ENCODE measurements at regions not wholly inside any gene's neighbourhood (a gene's known extent, or its start where the extent isn't known, plus 50 kb on each side); places are given as distances from the start of the nearest gene placed in this dataset.

DNA sequence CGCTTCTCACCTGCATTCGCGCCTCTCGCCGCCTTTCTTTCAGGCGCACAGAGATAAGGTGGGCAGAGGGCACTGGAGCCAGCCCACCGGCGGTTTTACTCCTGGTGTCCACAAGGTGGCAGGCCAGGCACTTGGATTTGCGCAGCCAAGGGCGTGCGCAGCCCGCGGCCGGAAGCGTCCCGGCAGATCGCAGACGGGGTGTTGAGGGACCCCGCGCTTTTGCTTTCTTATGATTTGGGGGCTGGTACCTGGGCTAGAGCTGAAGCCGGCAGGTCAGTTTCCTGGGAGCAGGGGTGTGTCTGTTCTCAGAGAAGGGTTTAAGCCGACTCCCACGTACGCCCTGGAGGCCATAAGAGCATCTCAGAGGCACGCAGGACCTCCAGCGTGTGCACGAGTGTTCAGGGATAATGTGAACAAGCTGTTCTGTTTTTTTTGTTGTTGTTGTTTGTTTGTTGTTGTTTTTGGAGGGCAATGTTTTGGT, 305.6 kb upstream of the CXCR4 start:
- Histone ChIP-seq H3K27ac (replicated peaks) (no peak overlapping the region), H3K4me3 (replicated peaks; ENCODE audit: insufficient read depth, low read length) (peak overlapping the region; percentile 42), H3K27me3 (ENCODE audit: insufficient read depth, poor library complexity, severe bottlenecking) (peaks cover 24% of the 10 kb centered on the region)
- TF ChIP-seq, protein P1, sequence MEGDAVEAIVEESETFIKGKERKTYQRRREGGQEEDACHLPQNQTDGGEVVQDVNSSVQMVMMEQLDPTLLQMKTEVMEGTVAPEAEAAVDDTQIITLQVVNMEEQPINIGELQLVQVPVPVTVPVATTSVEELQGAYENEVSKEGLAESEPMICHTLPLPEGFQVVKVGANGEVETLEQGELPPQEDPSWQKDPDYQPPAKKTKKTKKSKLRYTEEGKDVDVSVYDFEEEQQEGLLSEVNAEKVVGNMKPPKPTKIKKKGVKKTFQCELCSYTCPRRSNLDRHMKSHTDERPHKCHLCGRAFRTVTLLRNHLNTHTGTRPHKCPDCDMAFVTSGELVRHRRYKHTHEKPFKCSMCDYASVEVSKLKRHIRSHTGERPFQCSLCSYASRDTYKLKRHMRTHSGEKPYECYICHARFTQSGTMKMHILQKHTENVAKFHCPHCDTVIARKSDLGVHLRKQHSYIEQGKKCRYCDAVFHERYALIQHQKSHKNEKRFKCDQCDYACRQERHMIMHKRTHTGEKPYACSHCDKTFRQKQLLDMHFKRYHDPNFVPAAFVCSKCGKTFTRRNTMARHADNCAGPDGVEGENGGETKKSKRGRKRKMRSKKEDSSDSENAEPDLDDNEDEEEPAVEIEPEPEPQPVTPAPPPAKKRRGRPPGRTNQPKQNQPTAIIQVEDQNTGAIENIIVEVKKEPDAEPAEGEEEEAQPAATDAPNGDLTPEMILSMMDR (IDR thresholded peaks at IDR 0.05; ENCODE audit: insufficient read depth, low read length): peak; percentile 37
- TF ChIP-seq POLR2AphosphoS5 (IDR thresholded peaks at IDR 0.05; ENCODE audit: low read depth): no peak
- DNase-seq (ENCODE audit: low read depth in 1 of 2, low spot score in 1 of 2): peak; percentile 31 to 60

DNA sequence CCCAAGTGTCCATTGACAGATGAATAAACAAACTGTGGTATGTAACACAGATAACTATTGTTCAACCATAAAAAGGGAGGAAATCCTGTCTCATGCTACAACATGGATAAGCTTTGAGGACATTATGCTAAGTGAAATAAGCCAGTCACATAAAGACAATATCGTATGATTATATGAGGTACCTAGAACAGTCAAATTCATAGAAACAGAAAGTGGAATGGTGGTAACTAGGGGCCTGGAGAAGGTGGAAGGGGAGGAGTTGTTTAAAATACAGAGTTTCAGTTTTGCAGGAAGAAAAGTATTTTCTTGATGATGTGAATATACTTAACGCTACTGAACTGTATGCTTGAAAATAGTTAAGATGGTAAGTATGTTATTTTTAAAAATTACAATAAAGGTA, 304.6 kb upstream of the CXCR4 start:
- no peak for DNase-seq (ENCODE audit: low read depth in 1 of 2, low spot score in 1 of 2)
- no peak overlapping the region for H3K27ac ChIP-seq (replicated peaks)
- TF ChIP-seq POLR2AphosphoS5 (IDR thresholded peaks at IDR 0.05; ENCODE audit: low read depth) (no peak), GABPA (IDR thresholded peaks at IDR 0.05; ENCODE audit: low read depth) (no peak), SPI1 (IDR thresholded peaks at IDR 0.05; ENCODE audit: borderline replicate concordance, low read depth) (no peak)
- TF ChIP-seq, protein P2, sequence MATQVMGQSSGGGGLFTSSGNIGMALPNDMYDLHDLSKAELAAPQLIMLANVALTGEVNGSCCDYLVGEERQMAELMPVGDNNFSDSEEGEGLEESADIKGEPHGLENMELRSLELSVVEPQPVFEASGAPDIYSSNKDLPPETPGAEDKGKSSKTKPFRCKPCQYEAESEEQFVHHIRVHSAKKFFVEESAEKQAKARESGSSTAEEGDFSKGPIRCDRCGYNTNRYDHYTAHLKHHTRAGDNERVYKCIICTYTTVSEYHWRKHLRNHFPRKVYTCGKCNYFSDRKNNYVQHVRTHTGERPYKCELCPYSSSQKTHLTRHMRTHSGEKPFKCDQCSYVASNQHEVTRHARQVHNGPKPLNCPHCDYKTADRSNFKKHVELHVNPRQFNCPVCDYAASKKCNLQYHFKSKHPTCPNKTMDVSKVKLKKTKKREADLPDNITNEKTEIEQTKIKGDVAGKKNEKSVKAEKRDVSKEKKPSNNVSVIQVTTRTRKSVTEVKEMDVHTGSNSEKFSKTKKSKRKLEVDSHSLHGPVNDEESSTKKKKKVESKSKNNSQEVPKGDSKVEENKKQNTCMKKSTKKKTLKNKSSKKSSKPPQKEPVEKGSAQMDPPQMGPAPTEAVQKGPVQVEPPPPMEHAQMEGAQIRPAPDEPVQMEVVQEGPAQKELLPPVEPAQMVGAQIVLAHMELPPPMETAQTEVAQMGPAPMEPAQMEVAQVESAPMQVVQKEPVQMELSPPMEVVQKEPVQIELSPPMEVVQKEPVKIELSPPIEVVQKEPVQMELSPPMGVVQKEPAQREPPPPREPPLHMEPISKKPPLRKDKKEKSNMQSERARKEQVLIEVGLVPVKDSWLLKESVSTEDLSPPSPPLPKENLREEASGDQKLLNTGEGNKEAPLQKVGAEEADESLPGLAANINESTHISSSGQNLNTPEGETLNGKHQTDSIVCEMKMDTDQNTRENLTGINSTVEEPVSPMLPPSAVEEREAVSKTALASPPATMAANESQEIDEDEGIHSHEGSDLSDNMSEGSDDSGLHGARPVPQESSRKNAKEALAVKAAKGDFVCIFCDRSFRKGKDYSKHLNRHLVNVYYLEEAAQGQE (IDR thresholded peaks at IDR 0.05; ENCODE audit: insufficient replicate concordance, low read depth): no peak
- TF ChIP-seq, protein P1 (IDR thresholded peaks at IDR 0.05; ENCODE audit: insufficient read depth, low read length): no peak
- peaks cover 26% of the 10 kb centered on the region for H3K27me3 ChIP-seq (ENCODE audit: insufficient read depth, poor library complexity, severe bottlenecking)
- no peak overlapping the region for H3K4me3 ChIP-seq (replicated peaks; ENCODE audit: insufficient read depth, low read length)

DNA sequence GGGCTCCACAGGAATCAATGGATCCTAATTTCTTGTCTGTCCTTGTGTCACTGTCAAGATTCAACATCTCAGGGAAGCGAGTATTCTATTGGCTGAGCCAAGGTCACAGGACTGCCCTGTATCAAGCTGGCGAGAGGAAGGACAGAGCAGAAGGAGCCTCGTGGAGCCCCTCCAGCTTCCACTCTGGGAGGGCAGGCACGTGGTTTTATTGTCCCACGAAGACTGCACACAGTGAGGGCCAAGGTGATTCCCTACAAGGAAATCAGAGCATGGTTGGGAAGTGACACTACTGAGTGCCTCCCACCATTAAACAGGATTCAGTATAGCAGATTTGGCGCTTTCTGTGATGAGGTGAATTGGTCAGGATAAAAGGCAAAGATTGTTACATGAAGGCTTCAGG, 302.4 kb upstream of the CXCR4 start:
- H3K27me3 ChIP-seq (ENCODE audit: insufficient read depth, poor library complexity, severe bottlenecking): peaks cover 15% of the 10 kb centered on the region
- H3K4me3 ChIP-seq (replicated peaks; ENCODE audit: insufficient read depth, low read length): no peak overlapping the region
- H3K27ac ChIP-seq (replicated peaks): no peak overlapping the region
- TF ChIP-seq, protein P1 (IDR thresholded peaks at IDR 0.05; ENCODE audit: insufficient read depth, low read length): no peak
- TF ChIP-seq SPI1 (IDR thresholded peaks at IDR 0.05; ENCODE audit: borderline replicate concordance, low read depth) (no peak), POLR2AphosphoS5 (IDR thresholded peaks at IDR 0.05; ENCODE audit: low read depth) (no peak), GABPA (IDR thresholded peaks at IDR 0.05; ENCODE audit: low read depth) (no peak)
- TF ChIP-seq, protein P2 (IDR thresholded peaks at IDR 0.05; ENCODE audit: insufficient replicate concordance, low read depth): no peak
- no peak for DNase-seq (ENCODE audit: low read depth in 1 of 2, low spot score in 1 of 2)

DNA sequence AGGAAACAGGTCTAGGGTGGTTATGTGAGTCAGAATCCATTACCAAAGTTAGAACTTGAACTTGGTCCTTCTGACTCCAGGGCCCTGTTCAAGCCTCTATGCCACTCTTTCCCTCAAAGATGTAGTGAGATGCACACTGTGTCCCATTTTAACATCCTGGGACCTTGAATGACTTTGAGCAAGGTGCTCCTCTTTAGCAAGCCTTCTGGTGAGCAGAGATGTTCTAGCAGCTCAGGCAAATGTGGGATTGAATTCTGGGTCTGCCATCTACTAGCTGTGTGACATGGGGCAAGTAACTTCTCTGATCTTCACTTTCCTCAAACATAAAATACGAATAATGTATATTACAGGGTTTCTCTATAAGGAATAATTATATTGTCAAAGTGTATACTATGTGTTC, 294.0 kb upstream of the CXCR4 start:
- Histone ChIP-seq H3K27ac (replicated peaks) (no peak overlapping the region), H3K27me3 (ENCODE audit: insufficient read depth, poor library complexity, severe bottlenecking) (peaks cover 2% of the 10 kb centered on the region), H3K4me3 (replicated peaks; ENCODE audit: insufficient read depth, low read length) (no peak overlapping the region)
- DNase-seq (ENCODE audit: low read depth in 1 of 2, low spot score in 1 of 2): no peak
- TF ChIP-seq POLR2AphosphoS5 (IDR thresholded peaks at IDR 0.05; ENCODE audit: low read depth) (no peak), SPI1 (IDR thresholded peaks at IDR 0.05; ENCODE audit: borderline replicate concordance, low read depth) (no peak), GABPA (IDR thresholded peaks at IDR 0.05; ENCODE audit: low read depth) (no peak)
- TF ChIP-seq, protein P1 (IDR thresholded peaks at IDR 0.05; ENCODE audit: insufficient read depth, low read length): no peak
- TF ChIP-seq, protein P2 (IDR thresholded peaks at IDR 0.05; ENCODE audit: insufficient replicate concordance, low read depth): no peak
